SK-N-MC (cell line): ENCODE measurements at regions not wholly inside any gene's neighbourhood (a gene's known extent, or its start where the extent isn't known, plus 50 kb on each side); places are given as distances from the start of the nearest gene placed in this dataset.

Source experiments
- EZH2 ChIP-seq: fragments of 200-600 bp; sonication (generic); IDR thresholded peaks from one replicate; pipeline ENCODE4 v1.6.1; 2017; ENCODE audit warnings: antibody characterized with exemption
- FOXP2 ChIP-seq: optimal IDR thresholded peaks from 2 replicates; pipeline ENCODE3; 2011; ENCODE audit warnings: mild to moderate bottlenecking, moderate library complexity; ENCODE audit not compliant: insufficient read depth; ENCODE audit errors: extremely low read length, control extremely low read depth
- POLR2AphosphoS5 ChIP-seq: IDR thresholded peaks from 2 replicates; pipeline ENCODE4 v1.6.1; 2012; ENCODE audit warnings: mild to moderate bottlenecking, low read depth, low read length, borderline replicate concordance

- TF ChIP-seq EZH2: no peak
- TF ChIP-seq POLR2AphosphoS5: no peak
- TF ChIP-seq FOXP2: no peak
Measured at GRCh38 chr1:232179896-232180778, 449.8 kb downstream of the SIPA1L2 start.
